ENCODE measurements at regions not wholly inside any gene's neighbourhood (a gene's known extent, or its start where the extent isn't known, plus 50 kb on each side); places are given as distances from the start of the nearest gene placed in this dataset.

DNA sequence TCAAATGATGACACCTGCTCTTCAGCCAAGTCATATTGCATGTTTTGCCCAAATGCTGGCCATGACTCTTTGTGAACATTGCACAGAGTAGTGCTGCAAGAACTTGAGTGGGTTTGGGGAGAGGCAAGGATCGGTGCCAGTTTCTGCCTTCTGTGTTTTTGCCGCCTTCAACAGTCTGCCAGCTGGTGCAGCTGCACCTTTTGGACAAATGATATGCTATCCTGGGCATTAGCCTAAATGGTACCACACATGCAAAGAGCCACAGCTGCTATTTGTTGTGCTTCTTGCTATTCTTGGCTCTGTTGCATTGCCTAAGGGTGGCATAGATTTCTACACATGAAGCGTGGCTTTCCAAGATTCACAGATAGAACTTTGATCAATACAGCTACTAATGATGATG is 189.0 kb upstream of the CCN2 start:
- Histone ChIP-seq H3K27me3 (replicated peaks in 1 of 2; ENCODE audit: control insufficient read depth in 2 of 2, insufficient read depth in 2 of 2, low read length in 1 of 2) (peaks cover 0 to 2% of the 10 kb centered on the region in 2 experiments; a peak in 1 of 4 replicates), H3K4me2 (ENCODE audit: control insufficient read depth, insufficient read depth) (no peak overlapping the region), H3K9me3 (replicated peaks; ENCODE audit: control insufficient read depth, insufficient read depth, low read length) (no peaks in the 10 kb centered on the region), H3K36me3 (ENCODE audit: control insufficient read depth in 2 of 2, insufficient read depth in 2 of 2, low read length in 1 of 2) (no peaks in the 10 kb centered on the region), H3K79me2 (ENCODE audit: control insufficient read depth, insufficient read depth, low read length) (no peaks in the 10 kb centered on the region), H3K4me1 (ENCODE audit: control insufficient read depth, insufficient read depth, low read length) (no peaks in the 10 kb centered on the region), H3K9ac (ENCODE audit: control insufficient read depth, insufficient read depth, low read length) (no peak overlapping the region), H3K4me3 (no peak overlapping the region), H3K27ac (ENCODE audit: control insufficient read depth, insufficient read depth) (no peak overlapping the region), H4K20me1 (ENCODE audit: control insufficient read depth, insufficient read depth) (no peaks in the 10 kb centered on the region), H2AFZ (ENCODE audit: control insufficient read depth, low read depth, low read length) (no peak overlapping the region)
- ChIA-PET POLR2A (no interaction called here), RAD21 (ENCODE audit: unreplicated experiment) (no interaction called here), SMC1A (ENCODE audit: uncharacterized antibody, unreplicated experiment) (no interaction called here), CTCF (no interaction called here)
- BruUV-seq (replicated peaks), result no TSS peak
- ATAC-seq (no peak), DNase-seq (ENCODE audit: low read depth, low spot score) (no peak), FAIRE-seq (no peak)
- intact Hi-C loops (cut with micrococcal nuclease; ENCODE audit: unreplicated experiment) (no loop called here), in situ Hi-C loops (cut with MboI) (no loop called here)
- TF ChIP-seq SIX5 (IDR thresholded peaks at IDR 0.05; ENCODE audit: low read depth, low read length, severe bottlenecking), result no peak
- TF ChIP-seq, protein P1, sequence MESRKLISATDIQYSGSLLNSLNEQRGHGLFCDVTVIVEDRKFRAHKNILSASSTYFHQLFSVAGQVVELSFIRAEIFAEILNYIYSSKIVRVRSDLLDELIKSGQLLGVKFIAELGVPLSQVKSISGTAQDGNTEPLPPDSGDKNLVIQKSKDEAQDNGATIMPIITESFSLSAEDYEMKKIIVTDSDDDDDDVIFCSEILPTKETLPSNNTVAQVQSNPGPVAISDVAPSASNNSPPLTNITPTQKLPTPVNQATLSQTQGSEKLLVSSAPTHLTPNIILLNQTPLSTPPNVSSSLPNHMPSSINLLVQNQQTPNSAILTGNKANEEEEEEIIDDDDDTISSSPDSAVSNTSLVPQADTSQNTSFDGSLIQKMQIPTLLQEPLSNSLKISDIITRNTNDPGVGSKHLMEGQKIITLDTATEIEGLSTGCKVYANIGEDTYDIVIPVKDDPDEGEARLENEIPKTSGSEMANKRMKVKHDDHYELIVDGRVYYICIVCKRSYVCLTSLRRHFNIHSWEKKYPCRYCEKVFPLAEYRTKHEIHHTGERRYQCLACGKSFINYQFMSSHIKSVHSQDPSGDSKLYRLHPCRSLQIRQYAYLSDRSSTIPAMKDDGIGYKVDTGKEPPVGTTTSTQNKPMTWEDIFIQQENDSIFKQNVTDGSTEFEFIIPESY (IDR thresholded peaks at IDR 0.05), result no peak
- no peak for TF ChIP-seq CBX3 (IDR thresholded peaks at IDR 0.05; ENCODE audit: borderline replicate concordance, low read depth)
- TF ChIP-seq TARDBP (IDR thresholded peaks at IDR 0.05; ENCODE audit: borderline replicate concordance), result no peak
- TF ChIP-seq, protein P2, sequence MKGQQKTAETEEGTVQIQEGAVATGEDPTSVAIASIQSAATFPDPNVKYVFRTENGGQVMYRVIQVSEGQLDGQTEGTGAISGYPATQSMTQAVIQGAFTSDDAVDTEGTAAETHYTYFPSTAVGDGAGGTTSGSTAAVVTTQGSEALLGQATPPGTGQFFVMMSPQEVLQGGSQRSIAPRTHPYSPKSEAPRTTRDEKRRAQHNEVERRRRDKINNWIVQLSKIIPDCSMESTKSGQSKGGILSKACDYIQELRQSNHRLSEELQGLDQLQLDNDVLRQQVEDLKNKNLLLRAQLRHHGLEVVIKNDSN (IDR thresholded peaks at IDR 0.05; ENCODE audit: borderline replicate concordance, extremely low read length, insufficient read depth, low read depth, low read length), result no peak
- TF ChIP-seq SMARCA5 (IDR thresholded peaks at IDR 0.05), result no peak
- TF ChIP-seq RUNX3 (IDR thresholded peaks at IDR 0.05; ENCODE audit: low read length), result no peak
- 18% methylated on average over 3 of the region's 3 CpGs for WGBS (ENCODE audit: insufficient coverage, insufficient replicate concordance, low lambda C conversion rate, missing lambda C conversion rate)

Data from GM12878 (cell line).